Omental fat pad (tissue), 3 donors: ENCODE measurements at regions not wholly inside any gene's neighbourhood (a gene's known extent, or its start where the extent isn't known, plus 50 kb on each side); places are given as distances from the start of the nearest gene placed in this dataset.

ENCODE experiments used
- ATAC-seq: fragments of 150-250 bp; one replicate; pipeline ENCODE4 v1.9.1; 2016; ENCODE audit warnings: mild to moderate bottlenecking, moderate library complexity; ENCODE audit not compliant: low FRiP score
- DNase-seq: peaks from one replicate; pipeline ENCODE4 v3.0.0-alpha.2; 2019; ENCODE audit warnings: low spot score
- TF ChIP-seq, protein P1 (sequence below), 3 donors: fragments of 450-650 bp; IDR thresholded peaks; one replicate each; pipeline ENCODE4 v1.5.1; 2016 to 2017; ENCODE audit warnings: antibody characterized with exemption in 3 of 3, mild to moderate bottlenecking in 3 of 3, moderate library complexity in 2 of 3

DNA sequence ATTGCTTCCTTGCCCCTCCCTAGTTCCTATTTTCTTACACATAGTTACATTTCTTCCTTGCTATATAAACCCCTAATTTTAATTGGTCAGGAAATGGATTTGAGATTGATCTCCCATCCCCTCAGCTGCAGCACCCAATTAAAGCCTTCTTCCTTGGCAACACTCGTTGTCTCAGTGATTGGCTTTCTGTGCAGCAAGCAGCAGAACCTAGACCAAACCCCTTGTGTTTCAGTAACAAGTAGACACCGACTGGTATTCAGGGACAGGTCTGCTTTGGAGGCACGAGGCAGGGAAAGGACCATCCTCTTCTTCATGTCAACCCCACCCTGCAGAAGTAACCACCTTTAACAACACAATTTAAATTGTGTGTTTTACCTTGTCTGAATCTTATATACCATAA, 152.6 kb downstream of the RPAP3 start:
- DNase-seq (no peak), ATAC-seq (no peak)
- TF ChIP-seq, protein P1, sequence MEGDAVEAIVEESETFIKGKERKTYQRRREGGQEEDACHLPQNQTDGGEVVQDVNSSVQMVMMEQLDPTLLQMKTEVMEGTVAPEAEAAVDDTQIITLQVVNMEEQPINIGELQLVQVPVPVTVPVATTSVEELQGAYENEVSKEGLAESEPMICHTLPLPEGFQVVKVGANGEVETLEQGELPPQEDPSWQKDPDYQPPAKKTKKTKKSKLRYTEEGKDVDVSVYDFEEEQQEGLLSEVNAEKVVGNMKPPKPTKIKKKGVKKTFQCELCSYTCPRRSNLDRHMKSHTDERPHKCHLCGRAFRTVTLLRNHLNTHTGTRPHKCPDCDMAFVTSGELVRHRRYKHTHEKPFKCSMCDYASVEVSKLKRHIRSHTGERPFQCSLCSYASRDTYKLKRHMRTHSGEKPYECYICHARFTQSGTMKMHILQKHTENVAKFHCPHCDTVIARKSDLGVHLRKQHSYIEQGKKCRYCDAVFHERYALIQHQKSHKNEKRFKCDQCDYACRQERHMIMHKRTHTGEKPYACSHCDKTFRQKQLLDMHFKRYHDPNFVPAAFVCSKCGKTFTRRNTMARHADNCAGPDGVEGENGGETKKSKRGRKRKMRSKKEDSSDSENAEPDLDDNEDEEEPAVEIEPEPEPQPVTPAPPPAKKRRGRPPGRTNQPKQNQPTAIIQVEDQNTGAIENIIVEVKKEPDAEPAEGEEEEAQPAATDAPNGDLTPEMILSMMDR (IDR thresholded peaks at IDR 0.05): no peak

DNA sequence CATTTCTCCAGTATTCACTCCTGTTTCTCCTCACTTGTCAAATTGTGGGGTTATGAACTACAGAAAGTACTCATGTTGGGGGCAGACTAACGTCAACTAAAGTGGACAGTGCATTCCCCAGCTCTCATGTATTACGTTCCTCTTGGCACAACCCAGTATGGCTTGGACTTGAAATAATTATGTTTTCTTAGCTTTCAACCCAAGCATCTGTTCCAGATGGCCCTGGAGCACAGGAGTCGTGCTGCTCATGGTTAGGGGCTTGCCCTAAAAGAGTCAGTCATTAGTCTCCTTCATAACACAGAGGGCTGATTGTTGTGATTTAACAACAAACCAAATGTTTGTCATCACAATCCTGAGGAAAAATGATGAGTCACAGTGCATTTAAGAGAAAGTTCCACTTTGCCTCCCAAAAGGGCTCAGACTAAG, 154.4 kb downstream of the RPAP3 start:
- TF ChIP-seq, protein P1 (IDR thresholded peaks at IDR 0.05): no peak
- DNase-seq (no peak), ATAC-seq (peak; percentile 23)

DNA sequence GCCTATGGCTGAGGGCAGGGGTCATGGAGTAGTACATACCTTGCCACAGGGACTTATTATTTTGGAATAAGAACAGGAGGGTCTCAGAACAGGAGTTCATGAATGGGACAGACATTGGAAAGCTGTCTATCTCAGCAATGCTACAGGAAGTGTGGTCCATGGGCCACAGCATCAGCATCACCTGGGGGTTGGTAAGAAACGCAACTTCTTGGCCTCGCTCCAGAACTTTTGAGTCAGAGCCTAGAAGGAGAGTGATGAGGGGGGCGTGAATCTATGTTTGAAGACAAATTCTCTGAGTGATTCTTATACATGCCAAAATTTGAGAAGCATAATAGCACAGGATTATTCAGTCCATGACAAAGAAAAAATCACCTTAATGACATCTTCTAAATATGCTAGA, 156.6 kb downstream of the RPAP3 start:
- TF ChIP-seq, protein P1 (IDR thresholded peaks at IDR 0.05): no peak
- ATAC-seq: no peak
- DNase-seq: no peak

DNA sequence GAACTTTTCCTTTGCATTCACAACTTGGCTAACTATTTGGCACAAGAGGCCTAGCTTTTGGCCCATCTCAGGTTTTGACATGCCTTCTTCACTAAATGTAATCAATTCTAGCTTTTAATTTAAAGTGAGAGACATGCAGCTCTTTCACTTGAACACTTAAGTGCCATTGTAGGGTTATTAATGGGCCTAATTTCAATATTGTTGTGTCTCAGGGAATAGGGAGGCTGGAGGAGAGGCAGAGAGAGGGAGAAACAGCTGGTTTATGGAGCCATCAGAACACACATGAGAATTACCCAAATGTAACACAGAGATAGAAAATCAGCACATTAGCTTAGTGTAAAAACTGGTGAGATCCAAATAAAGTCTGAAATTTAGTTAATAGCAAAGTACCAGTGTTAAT, 157.4 kb downstream of the RPAP3 start:
- no peak for DNase-seq
- TF ChIP-seq, protein P1 (IDR thresholded peaks at IDR 0.05): no peak
- ATAC-seq: no peak

DNA sequence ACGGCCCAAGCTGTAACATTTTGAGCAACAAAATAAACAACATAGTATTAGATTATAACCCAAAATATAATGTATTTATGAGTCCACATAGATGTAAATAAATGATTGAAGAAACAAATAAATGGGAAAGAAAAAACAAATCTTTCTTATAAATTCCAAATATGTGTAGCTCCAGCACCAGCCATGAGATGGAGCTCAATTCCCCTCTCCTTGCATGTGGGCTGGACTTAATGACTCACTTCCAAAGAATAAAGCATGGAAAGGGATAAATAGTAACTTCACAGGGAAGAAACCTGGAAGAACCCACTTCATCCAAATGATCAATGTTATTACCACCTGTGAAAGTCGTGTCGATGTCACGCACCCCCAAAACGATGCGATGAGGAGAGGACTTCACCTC, 158.8 kb downstream of the RPAP3 start:
- DNase-seq: no peak
- no peak for ATAC-seq
- TF ChIP-seq, protein P1 (IDR thresholded peaks at IDR 0.05): no peak

DNA sequence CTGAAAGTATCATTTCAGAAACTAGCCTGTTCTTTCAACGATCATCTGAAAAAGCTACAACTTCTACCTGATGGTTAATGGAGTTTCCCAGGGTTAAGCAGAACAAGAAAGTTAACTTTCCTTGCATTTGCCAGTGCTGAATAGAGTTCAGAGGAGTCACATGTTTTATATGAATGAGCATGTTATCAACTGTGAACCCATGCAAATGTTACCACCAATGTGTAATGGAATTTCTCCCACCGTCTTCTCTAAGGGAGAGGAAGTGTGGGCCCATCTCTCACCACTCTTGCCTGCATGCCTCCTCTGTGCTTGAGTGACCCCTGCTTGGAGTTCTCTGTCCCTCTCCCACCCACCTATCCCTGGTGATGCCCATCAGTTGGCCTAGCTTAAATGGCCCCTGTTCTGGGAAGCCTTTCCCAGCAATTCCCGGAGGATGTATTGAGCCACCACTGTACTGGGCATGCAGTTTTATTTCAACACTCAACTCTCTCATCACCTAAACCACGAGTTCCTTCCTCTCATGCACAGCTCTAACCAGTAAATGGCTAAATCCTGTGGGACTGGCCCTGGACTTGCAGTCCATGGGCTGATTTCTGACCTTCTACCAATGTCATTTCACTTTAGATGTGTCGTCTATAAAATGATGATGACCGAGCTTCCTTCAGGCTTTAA, 159.8 kb downstream of the RPAP3 start:
- DNase-seq (no peak), ATAC-seq (no peak)
- TF ChIP-seq, protein P1 (IDR thresholded peaks at IDR 0.05): no peak

DNA sequence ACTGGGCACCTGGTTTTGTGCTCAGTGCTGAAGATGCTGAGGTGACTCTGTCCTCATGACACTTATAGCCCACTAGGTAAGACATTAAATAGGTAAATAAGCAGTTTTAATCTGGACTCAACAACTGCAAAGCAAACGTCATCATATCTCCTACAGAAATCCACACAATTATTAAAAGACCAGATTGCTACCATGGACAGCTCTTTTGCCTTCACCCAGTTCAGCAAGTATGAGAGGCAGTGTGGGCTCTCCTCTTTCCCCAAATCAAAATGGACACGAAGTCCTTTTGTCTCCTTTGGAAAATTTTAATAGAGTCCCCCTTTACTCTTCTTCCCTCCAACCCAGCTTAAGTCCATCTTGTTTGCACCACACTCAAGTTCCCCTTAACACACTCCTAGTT, 171.1 kb downstream of the RPAP3 start:
- TF ChIP-seq, protein P1 (IDR thresholded peaks at IDR 0.05): no peak
- DNase-seq: no peak
- no peak for ATAC-seq
